ENCODE measurements at regions not wholly inside any gene's neighbourhood (a gene's known extent, or its start where the extent isn't known, plus 50 kb on each side); places are given as distances from the start of the nearest gene placed in this dataset.

DNA sequence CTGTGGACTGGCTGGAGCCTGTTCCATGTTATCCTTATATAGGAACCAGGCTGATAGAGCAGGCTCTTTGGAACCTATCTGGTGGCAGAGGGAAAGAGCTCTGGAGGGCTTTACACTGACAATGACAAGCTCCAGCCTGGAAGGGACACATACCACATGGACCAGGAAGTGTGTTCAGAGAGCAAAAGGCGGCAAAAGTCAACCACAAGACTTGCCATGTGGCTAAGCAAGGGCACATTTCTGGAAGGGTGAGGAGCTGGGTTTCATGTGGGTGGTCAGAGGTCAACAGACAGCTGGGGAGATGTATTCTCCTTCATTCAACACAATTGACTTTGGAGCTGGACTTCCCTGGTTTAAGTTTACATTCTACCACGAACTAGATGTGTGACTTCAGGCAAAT lies 325.2 kb downstream of the DYSF start:
- DNase-seq (ENCODE audit: low spot score): no peak

DNA sequence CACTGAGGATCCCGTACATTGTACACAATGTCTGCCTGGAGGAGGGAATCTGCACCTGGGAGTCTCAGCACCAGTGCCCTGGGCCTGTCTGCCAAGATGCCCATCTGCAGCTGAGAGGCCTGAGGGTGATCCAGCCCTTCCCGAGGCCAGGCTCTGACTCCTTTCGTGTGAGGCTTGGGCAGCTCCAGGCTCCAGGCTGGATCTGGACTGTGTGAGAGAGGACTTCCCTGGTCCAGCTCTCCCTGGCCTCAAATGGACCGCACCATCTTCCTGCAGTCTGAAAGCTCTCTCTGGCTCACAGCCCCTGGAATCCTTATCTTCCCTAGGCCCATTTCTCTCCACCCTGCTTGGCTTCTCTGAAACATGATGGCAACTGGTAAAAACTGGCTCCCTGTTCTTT lies 324.6 kb downstream of the DYSF start:
- Histone ChIP-seq H3K27me3 (no peaks in the 10 kb centered on the region), H3K79me2 (no peaks in the 10 kb centered on the region), H3K4me3 (no peak overlapping the region), H3K4me1 (ENCODE audit: insufficient read depth) (peaks cover 4% of the 10 kb centered on the region), H3K9me3 (ENCODE audit: low read depth) (no peaks in the 10 kb centered on the region), H3K27ac (no peak overlapping the region), H3K36me3 (replicated peaks; ENCODE audit: insufficient read depth, low read depth) (no peaks in the 10 kb centered on the region), H4K20me1 (ENCODE audit: insufficient read depth, poor library complexity, severe bottlenecking) (no peaks in the 10 kb centered on the region), H2AFZ (no peak overlapping the region), H3K4me2 (no peak overlapping the region), H3K9me2 (replicated peaks; ENCODE audit: insufficient read depth) (no peaks in the 10 kb centered on the region)
- TF ChIP-seq EZH2phosphoT487 (IDR thresholded peaks at IDR 0.05; ENCODE audit: low read depth, severe bottlenecking, unreplicated experiment) (no peak), EZH2 (IDR thresholded peaks at IDR 0.05; ENCODE audit: borderline replicate concordance) (no peak)
- TF ChIP-seq, protein P1, sequence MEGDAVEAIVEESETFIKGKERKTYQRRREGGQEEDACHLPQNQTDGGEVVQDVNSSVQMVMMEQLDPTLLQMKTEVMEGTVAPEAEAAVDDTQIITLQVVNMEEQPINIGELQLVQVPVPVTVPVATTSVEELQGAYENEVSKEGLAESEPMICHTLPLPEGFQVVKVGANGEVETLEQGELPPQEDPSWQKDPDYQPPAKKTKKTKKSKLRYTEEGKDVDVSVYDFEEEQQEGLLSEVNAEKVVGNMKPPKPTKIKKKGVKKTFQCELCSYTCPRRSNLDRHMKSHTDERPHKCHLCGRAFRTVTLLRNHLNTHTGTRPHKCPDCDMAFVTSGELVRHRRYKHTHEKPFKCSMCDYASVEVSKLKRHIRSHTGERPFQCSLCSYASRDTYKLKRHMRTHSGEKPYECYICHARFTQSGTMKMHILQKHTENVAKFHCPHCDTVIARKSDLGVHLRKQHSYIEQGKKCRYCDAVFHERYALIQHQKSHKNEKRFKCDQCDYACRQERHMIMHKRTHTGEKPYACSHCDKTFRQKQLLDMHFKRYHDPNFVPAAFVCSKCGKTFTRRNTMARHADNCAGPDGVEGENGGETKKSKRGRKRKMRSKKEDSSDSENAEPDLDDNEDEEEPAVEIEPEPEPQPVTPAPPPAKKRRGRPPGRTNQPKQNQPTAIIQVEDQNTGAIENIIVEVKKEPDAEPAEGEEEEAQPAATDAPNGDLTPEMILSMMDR (IDR thresholded peaks at IDR 0.05; ENCODE audit: poor library complexity): no peak
- 96% methylated on average over 4 of the region's 4 CpGs for WGBS (ENCODE audit: low lambda C conversion rate, missing lambda C conversion rate)
- no peak for DNase-seq (ENCODE audit: low spot score)

More for the DNA sequence above, 325.2 kb downstream of the DYSF start:
- 81% methylated on average over 2 of the region's 2 CpGs for WGBS (ENCODE audit: low lambda C conversion rate, missing lambda C conversion rate)
- H3K4me2 ChIP-seq: no peak overlapping the region
- H3K9me2 ChIP-seq (replicated peaks; ENCODE audit: insufficient read depth): no peaks in the 10 kb centered on the region
- no peak overlapping the region for H3K4me3 ChIP-seq
- no peak overlapping the region for H2AFZ ChIP-seq
- no peaks in the 10 kb centered on the region for H3K27me3 ChIP-seq
- H3K27ac ChIP-seq: peak overlapping the region; percentile 61
- TF ChIP-seq EZH2phosphoT487 (IDR thresholded peaks at IDR 0.05; ENCODE audit: low read depth, severe bottlenecking, unreplicated experiment): no peak
- TF ChIP-seq, protein P1 (IDR thresholded peaks at IDR 0.05; ENCODE audit: poor library complexity): no peak
- no peak for TF ChIP-seq EZH2 (IDR thresholded peaks at IDR 0.05; ENCODE audit: borderline replicate concordance)
- H4K20me1 ChIP-seq (ENCODE audit: insufficient read depth, poor library complexity, severe bottlenecking): no peaks in the 10 kb centered on the region
- no peaks in the 10 kb centered on the region for H3K36me3 ChIP-seq (replicated peaks; ENCODE audit: insufficient read depth, low read depth)
- H3K9me3 ChIP-seq (ENCODE audit: low read depth): no peaks in the 10 kb centered on the region
- no peaks in the 10 kb centered on the region for H3K79me2 ChIP-seq
- H3K4me1 ChIP-seq (ENCODE audit: insufficient read depth): peaks cover 4% of the 10 kb centered on the region

DNA sequence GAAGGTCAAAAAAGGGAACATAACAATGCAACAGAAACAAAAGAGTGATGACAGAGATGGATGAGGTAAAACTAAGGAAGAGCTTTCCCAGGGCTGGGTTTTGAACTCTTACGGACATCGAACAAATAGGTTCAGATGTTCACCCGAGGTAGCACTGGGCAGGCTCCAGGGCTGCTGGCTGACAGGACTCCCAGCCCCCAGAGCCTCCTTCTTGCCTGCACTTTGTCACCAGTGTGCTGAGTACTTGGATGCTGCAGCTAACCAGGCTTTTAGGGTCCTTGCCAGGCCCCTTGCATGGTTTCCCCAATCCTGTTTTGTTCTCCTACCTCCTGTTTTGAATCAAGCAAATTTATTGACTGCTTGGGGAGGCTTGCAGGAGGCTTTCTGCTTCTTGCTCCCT lies 322.9 kb downstream of the DYSF start:
- H3K9me2 ChIP-seq (replicated peaks; ENCODE audit: insufficient read depth): no peaks in the 10 kb centered on the region
- no peaks in the 10 kb centered on the region for H3K9me3 ChIP-seq (ENCODE audit: low read depth)
- H3K27ac ChIP-seq: no peak overlapping the region
- H3K4me1 ChIP-seq (ENCODE audit: insufficient read depth): peaks cover 4% of the 10 kb centered on the region
- WGBS (ENCODE audit: low lambda C conversion rate, missing lambda C conversion rate): 63% methylated on average over 3 of the region's 3 CpGs
- H3K79me2 ChIP-seq: no peaks in the 10 kb centered on the region
- H3K4me3 ChIP-seq: no peak overlapping the region
- no peaks in the 10 kb centered on the region for H3K27me3 ChIP-seq
- H3K4me2 ChIP-seq: no peak overlapping the region
- no peak overlapping the region for H2AFZ ChIP-seq
- no peak for DNase-seq (ENCODE audit: low spot score)
- no peaks in the 10 kb centered on the region for H4K20me1 ChIP-seq (ENCODE audit: insufficient read depth, poor library complexity, severe bottlenecking)
- no peak for TF ChIP-seq EZH2phosphoT487 (IDR thresholded peaks at IDR 0.05; ENCODE audit: low read depth, severe bottlenecking, unreplicated experiment)
- TF ChIP-seq, protein P1 (IDR thresholded peaks at IDR 0.05; ENCODE audit: poor library complexity): no peak
- TF ChIP-seq EZH2 (IDR thresholded peaks at IDR 0.05; ENCODE audit: borderline replicate concordance): no peak
- H3K36me3 ChIP-seq (replicated peaks; ENCODE audit: insufficient read depth, low read depth): no peaks in the 10 kb centered on the region

DNA sequence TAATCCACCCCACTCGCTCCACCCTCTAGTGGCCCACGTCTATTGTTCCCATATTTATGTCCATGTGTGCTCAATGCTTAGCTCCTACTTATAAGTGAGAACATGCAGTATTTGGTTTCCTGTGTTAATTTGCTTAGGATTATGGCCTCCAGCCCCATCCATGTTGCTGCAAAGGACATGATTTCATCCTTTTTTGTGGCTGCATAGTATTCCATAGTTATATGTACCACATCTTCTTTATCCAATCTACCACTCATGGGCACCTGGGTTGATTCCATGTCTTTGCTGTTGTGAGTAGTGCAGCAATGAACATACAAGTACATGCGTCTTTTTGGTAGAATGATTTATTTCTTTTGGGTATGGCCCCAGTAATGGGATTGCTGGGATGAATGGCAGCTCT lies 319.9 kb downstream of the DYSF start:
- Histone ChIP-seq H3K9me3 (ENCODE audit: low read depth) (no peaks in the 10 kb centered on the region), H3K27me3 (no peaks in the 10 kb centered on the region), H3K27ac (no peak overlapping the region), H3K79me2 (no peaks in the 10 kb centered on the region), H3K9me2 (replicated peaks; ENCODE audit: insufficient read depth) (no peaks in the 10 kb centered on the region), H3K36me3 (replicated peaks; ENCODE audit: insufficient read depth, low read depth) (no peaks in the 10 kb centered on the region), H3K4me3 (no peak overlapping the region), H2AFZ (no peak overlapping the region), H3K4me1 (ENCODE audit: insufficient read depth) (no peaks in the 10 kb centered on the region), H4K20me1 (ENCODE audit: insufficient read depth, poor library complexity, severe bottlenecking) (no peaks in the 10 kb centered on the region), H3K4me2 (no peak overlapping the region)
- no peak for TF ChIP-seq EZH2phosphoT487 (IDR thresholded peaks at IDR 0.05; ENCODE audit: low read depth, severe bottlenecking, unreplicated experiment)
- TF ChIP-seq, protein P1 (IDR thresholded peaks at IDR 0.05; ENCODE audit: poor library complexity): no peak
- no peak for TF ChIP-seq EZH2 (IDR thresholded peaks at IDR 0.05; ENCODE audit: borderline replicate concordance)
- no peak for DNase-seq (ENCODE audit: low spot score)
- WGBS (ENCODE audit: low lambda C conversion rate, missing lambda C conversion rate): 92% methylated on average over 3 of the region's 3 CpGs

Data from hepatocyte (in vitro differentiated cells).